ENCODE measurements at regions not wholly inside any gene's neighbourhood (a gene's known extent, or its start where the extent isn't known, plus 50 kb on each side); places are given as distances from the start of the nearest gene placed in this dataset.
"Not testable (repeated sequence)": the region's sequence is repeated elsewhere in the genome, so short reads cannot be mapped to it uniquely, and the experiment has no call there.

DNA sequence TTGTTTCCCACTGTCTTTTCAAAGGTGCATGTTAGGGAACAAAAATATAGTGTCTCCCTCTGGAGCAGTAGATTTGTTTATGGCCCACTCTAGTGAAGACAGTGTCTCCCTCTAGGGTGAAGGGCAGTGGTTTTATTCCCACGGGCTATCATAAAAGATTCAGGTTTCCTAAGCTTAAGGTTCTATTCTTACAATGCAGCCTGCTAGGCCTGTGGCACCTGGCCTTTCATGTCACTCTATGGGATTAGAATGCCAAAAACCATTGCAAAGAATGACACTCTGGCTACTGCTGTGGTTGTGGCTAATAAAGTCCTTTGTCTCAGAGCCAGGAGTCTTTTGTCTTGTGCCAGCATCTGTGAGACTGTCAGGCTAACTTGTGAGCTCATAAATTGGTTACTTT is 92.6 kb upstream of the GPR39 start:
- DNase-seq (ENCODE audit: low spot score) = not testable (repeated sequence)

DNA sequence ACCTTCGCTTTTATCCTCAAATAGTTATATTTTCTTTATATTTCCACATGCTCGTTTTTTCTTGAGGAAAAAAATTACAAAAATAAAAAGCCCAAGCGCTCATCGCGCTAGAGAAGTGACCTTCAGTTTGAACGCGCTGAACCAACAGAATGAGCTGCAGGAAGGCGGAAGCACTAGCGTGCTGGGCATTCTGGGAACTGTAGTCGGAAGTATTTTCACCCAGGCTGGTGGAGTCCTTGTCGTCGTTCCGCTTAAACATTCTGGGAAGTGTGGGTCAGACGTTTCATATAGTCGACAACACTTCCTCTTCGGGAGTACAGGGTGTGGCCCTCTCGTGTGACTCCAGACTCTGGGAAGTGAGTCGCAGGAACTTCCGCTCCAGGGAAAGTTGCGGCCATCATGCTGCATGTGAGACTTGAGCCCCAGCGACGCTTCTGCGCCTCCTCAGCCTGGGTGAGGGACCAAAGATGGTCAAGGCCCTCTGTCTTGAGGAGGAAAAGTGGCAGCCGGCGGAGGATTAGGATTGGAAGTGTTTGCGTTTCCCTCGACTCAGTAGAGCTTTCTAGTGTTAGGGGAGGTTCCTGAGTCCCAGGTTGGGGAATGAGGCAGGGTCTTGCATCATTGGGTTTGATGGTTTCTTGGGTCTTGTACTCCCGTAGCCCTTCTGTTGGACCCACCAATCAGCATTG is 84.1 kb upstream of the GPR39 start:
- not testable (repeated sequence) for DNase-seq (ENCODE audit: low spot score)

DNA sequence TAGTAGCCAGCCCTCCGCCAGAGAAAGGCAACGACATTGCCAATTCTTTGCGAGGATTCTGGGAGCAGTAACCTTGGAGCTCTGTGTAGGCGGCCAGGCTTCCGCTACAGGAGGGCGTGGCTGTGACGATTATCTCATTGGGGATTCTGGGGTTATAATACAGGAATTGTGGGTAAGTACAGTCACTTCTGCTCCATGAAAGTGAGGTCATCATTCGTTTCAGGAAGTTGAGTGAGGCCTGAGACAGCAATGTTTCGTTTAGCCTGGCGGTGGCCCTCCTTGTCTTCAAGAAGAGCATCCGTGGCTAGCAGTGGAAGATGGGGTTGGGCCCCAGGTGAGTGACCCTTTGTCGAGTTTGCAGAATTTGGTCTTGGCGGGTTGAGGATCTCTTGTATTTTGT is 79.5 kb upstream of the GPR39 start:
- DNase-seq (ENCODE audit: low spot score) = not testable (repeated sequence)

DNA sequence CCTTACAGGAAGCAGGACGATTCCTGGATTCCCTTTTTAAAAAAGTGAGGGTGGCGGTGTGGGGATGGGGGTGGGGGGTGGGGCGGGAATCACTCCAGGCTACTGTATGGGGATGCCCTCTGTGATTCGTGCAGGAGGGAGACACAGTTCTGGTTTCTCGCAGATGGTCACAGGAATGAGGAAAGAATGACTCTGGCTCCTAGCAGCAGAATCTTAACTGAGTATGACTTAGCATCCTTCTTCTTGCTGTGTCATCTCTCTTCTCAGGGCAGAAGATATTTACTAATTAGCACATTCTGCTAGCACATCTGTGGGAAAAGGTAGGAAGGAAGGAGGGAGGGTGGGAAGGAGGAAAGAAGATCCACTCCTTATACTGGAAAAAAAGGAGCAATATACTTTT is 78.8 kb upstream of the GPR39 start:
- not testable (repeated sequence) for DNase-seq (ENCODE audit: low spot score)

DNA sequence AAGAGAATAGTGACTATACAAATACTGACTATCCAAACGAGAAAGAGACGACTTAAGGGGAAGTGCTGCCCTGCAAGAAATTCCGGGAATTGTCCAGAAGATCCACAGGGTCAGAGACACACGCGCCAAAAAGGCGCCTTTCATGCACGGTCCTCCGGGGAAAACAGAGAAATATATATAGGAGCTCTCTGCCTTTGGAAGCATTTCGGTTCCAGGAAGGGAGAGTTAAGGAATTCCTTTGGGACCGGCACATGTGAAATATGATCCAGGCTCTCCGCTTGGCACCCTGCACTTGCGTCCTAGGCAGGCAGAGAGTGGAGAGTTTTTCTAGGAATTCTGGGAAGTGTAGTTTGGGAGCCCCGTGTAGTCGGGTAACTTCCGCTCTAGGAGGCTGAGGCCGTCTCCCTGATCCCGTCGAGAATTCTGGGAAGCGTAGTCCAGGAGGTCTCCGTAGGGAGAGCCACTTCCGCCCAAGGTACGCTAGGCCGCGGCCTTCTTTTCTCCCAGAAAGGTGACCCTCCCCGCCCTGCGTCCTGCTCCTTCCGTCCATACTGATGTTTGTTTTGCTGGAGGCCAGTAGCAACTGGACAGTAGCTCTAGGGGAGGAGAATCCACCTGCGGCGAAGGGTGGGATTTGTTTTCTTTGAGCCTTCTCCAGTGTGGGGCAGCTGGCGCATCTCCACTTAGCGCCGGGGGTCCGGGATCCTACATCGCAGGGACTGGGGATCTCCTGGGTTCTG is 69.4 kb upstream of the GPR39 start:
- not testable (repeated sequence) for DNase-seq (ENCODE audit: low spot score)

DNA sequence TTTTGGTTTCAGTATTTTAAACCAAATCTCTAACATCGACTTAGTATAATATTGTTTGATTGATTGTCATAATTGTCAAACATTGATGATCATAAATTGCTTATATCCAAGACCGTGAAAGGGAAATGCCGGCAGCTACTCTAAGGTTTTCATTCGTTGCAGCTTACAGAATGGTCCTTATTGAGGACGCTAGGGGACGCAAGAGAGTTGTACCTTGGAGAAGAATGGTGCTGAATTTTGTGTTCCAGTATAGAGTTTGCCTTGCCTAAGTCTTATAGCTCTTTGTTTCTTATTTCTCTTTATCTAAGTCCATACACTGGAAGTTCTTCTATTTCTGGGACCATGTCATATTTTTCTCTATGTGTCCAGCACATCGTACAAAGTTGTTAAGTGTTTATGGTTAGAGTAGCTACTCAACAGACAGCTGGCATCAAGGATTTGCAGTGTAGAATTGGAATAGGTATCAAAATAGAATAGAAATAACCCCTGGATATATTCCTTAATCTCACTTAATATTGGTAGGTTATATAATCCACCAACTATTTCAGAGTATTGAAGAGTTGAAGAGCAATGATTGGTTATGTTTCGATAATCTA is 67.4 kb upstream of the GPR39 start:
- DNase-seq (ENCODE audit: low spot score) = not testable (repeated sequence)

DNA sequence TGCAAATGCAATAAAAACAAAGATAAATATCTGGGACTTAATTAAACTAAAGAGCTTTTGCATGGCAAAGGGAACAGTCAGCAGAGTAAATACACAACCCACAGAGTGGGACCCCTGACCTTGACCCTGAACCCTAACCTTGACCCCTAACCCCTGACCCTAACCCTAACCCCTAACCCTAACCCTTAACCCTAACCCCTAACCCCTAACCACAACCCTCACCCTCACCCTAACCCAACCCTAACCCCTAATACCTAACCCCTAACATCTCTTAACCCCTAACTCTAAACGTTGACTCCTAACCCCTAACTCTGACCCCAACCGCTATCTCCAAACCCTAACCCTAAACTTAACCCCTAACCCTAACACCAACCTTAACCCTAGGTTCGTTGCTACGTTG is 64.9 kb upstream of the GPR39 start:
- DNase-seq (ENCODE audit: low spot score) = not testable (repeated sequence)

DNA sequence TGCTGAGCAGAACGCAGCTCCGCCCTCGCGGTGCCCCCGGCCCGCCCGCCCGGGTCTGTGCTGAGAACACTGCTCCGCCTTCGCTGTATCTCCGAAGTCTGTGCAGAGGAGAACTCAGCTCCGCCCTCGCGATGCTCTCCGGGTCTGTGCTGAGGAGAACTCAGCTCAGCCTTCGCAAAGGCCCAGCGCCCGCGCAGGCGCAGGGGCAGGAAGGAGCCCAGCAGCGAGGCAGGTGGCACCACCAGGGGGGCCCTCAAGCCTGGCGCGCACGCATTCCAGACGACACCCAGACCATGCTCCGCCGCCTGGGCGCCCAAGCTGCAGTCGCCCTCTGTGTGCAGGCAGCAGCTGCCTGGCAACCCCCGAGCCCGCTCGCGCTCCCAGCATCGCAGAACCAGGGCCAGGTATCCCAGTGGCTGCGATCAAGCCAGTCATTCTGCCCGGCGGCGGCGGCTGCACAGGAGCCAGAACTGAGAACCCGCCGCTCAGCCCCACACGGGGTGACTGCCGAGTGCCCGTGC is 64.1 kb upstream of the GPR39 start:
- peak; percentile 54 for DNase-seq (ENCODE audit: low spot score)

DNA sequence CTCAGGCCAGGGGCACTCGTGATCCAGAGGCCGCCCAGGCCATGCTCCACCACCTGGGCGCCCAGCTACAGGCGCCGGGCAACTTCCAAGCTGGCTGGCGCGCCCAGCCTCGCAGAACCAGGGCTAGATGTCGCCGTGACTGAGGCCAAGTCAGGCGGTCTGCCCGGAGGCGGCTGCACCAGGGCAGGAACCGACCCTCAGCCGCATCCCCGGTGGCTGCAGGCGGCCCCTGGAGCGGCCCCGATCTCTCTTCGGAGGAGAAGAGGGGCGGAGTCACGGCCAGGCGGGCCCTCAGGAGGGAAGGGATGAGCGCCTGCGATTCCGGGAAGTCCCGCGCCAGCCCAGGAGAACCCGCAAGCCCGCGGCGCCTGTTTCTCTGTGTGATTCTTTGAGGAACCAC is 63.2 kb upstream of the GPR39 start:
- not testable (repeated sequence) for DNase-seq (ENCODE audit: low spot score)

DNA sequence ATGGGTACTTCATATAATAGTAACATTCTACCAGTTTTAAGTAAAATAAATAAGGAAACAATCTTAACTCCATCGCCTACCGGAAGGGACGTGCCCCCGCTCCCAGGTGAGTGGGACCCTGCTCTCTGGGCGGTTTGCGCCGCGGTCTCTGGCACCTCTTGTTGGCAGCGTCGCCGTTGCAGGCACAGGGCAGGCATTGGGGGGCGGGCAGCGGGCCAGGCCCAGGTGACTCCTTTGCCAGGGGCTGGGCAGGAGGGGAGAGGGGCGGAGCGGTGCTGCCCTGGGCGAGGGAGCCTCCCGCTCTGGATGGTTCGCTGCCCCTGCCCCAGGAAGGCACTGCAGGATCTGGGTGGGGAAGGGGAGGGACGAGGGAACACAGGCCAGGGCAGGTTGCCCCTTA is 55.6 kb upstream of the GPR39 start:
- not testable (repeated sequence) for DNase-seq (ENCODE audit: low spot score)

DNA sequence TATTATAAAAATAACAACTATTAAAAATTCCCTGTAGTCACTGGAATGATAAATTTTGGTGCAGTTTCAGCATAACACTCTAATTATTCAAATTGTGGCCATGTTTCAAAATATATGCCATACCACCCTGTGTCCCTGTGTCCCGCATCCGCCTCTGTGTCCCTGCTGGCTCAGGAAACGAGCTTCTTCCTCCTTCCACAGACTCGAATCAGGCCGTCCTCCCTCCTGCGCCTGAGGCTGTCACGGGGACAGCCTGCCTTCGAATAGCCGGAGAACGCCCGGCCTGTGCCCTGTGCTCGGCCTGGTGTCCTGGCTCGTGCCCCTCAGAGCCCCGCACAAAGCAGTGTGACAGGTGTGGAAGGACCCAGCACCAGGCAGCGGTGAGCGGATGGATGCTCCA is 55.1 kb upstream of the GPR39 start:
- not testable (repeated sequence) for DNase-seq (ENCODE audit: low spot score)

DNA sequence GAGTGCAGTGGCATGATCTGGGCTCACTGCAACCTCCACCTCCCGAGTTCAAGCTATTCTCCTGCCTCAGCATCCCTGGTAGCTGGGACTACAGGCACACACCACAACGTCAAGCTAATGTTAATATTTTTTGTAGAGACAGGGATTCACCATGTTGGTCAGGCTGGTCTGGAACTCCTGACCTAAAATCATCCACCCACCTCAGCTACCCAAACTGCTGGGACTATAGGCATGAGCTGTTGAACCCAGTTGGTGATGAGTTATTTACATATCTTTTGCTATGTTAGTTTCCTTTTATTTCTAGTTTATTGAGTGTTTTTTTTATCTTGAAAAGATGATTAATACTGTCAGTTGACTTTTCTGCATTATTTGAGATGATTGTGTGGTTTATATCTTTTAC is 53.3 kb upstream of the GPR39 start:
- DNase-seq (ENCODE audit: low spot score) = not testable (repeated sequence)

DNA sequence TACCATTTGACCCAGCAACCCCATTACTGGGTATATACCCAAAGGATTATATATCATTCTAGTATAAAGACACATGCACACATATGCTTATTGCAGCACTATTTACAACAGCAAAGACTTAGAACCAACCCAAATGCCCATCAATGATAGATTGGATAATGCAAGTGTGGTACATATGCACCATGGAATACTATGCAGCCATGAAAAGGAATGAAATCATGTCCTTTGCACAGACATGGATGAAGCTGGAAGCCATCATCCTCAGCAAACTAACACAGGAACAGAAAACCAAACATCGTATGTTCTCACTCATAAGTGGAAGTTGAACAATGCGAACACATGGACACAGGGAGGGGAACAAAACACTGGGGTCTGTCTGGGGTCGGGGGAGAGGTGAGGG is 50.6 kb upstream of the GPR39 start:
- DNase-seq (ENCODE audit: low spot score) = not testable (repeated sequence)

DNA sequence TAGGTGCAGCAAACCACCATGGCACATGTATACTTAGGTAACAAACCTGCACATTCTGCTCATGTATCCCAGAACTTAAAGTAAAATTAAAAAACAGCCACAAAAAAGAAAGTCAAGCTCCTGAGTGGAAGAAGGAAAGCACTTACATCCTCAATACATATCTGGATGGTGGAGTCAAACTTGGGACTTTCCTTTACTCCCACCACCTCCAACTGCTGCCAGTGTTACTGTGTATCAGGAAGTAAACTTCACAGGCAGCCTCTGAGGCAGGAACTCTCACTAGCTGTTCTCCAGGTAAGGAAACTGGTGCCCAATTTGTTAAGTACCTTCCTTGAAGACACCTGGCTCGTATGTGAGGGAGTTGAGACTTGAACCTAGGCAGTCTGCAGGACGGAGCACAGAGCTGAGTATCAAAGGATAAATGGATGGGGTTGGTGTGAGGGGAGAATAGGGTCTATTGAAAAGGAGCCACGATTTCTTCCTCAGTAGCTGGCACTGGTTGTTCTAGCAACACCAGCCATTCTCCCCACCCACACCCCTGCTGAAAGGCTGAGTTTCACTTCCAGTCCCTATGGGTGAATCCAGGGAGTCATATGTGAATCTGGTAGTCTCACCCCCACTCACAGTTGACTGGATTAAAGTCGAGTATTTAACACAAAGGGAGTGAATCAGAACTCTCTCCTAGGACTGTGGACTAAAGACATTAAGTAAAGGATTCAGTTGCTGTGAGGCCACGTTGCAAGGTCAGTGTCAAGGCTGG is 50.0 kb upstream of the GPR39 start:
- no peak for DNase-seq (ENCODE audit: low spot score)
